ES-I3 (cell line): ENCODE measurements at regions not wholly inside any gene's neighbourhood (a gene's known extent, or its start where the extent isn't known, plus 50 kb on each side); places are given as distances from the start of the nearest gene placed in this dataset.

ENCODE experiments used
- H3K36me3 ChIP-seq: 2 replicates; pipeline ENCODE4 v1.6.1; 2013; ENCODE audit warnings: mild to moderate bottlenecking, low read length, control low read depth, moderate library complexity; ENCODE audit not compliant: insufficient read depth
- H3K4me1 ChIP-seq: 2 replicates; pipeline ENCODE4 v1.6.1; 2013; ENCODE audit warnings: mild to moderate bottlenecking, control low read depth, low read length; ENCODE audit not compliant: insufficient read depth
- H3K9ac ChIP-seq: 2 replicates; pipeline ENCODE4 v1.6.1; 2013; ENCODE audit warnings: low read depth, mild to moderate bottlenecking, low read length, moderate library complexity
- H3K9me3 ChIP-seq: 2 replicates; pipeline ENCODE4 v1.6.1; 2013; ENCODE audit warnings: mild to moderate bottlenecking, low read length, moderate library complexity; ENCODE audit not compliant: control insufficient read depth, insufficient read depth

DNA sequence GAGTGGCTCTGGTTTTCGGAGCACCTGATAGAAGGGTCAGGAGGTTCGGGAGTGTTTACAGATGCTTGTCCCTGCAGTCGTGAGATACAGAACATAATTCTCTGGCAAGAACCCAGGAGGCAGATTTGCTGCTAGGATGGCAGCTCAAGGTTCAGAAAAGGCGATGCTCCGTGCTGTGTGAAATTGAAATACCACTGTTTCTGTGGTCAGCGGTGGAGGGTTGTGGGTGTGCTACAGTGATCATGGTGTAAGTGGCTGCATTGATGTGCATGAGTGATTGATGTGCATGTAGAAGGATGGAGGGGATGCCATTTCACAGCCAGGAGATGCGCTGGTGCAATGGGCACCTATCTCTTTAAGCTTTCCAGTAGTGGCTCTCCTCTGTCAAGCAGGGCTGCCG lies 322.1 kb downstream of the GALR1 start:
- no peaks in the 10 kb centered on the region for H3K36me3 ChIP-seq
- H3K9me3 ChIP-seq: peaks cover 2% of the 10 kb centered on the region; the same call in 1 of the 2 replicates
- H3K4me1 ChIP-seq: no peaks in the 10 kb centered on the region
- no peak overlapping the region for H3K9ac ChIP-seq

DNA sequence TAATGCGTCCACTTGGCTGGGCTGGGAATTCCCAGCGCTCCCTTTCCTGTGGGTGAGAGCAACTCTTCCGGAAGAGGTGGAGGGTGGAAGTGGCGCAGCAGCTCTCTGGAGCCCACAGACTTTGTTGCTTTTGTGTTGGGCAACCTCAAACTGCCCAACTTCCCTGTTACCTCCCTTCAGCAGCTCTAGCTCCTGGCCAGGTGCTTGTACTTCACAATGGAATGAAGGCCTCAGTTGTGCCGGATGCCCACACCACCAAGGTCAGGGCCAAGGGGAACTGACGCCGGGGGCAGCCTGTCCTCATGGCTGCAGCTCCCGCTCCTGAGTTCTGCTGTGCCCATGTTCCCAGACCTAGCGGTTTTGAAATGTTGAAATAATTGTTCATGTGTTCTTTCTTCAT lies 322.9 kb downstream of the GALR1 start:
- H3K36me3 ChIP-seq: no peaks in the 10 kb centered on the region
- no peaks in the 10 kb centered on the region for H3K4me1 ChIP-seq
- peaks cover 2% of the 10 kb centered on the region; the same call in 1 of the 2 replicates for H3K9me3 ChIP-seq
- H3K9ac ChIP-seq: no peak overlapping the region

DNA sequence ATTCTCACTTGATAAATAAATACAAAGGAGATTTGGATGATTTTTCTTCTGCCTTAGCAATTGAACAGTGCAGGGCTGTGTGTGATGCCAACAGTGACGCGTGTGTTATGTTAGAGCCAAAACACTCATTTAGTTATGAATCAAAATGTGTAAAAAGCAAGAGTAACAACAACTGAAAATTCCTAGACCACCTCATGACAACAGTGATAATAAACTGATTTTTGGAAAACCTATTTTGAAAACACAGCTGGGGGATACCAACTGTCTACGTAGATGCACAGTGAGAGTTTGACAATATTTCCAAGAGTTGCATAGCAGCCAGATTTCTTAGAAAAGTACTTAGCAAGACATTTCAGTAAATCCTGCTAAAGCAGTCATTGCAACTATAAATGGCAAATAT lies 323.9 kb downstream of the GALR1 start:
- H3K9me3 ChIP-seq: no peaks in the 10 kb centered on the region; the same call in 1 of the 2 replicates
- H3K4me1 ChIP-seq: no peaks in the 10 kb centered on the region
- H3K9ac ChIP-seq: no peak overlapping the region
- no peaks in the 10 kb centered on the region; the same call in 1 of the 2 replicates for H3K36me3 ChIP-seq

GRCh38 chr18:77590943-77591515 lies 341.4 kb downstream of the GALR1 start:
- Histone ChIP-seq H3K9ac (no peak overlapping the region), H3K4me1 (no peaks in the 10 kb centered on the region), H3K9me3 (no peaks in the 10 kb centered on the region), H3K36me3 (no peaks in the 10 kb centered on the region)

GRCh38 chr18:77597726-77598125 lies 348.1 kb downstream of the GALR1 start:
- Histone ChIP-seq H3K36me3 (no peaks in the 10 kb centered on the region), H3K9me3 (no peaks in the 10 kb centered on the region), H3K9ac (no peak overlapping the region), H3K4me1 (no peaks in the 10 kb centered on the region)

DNA sequence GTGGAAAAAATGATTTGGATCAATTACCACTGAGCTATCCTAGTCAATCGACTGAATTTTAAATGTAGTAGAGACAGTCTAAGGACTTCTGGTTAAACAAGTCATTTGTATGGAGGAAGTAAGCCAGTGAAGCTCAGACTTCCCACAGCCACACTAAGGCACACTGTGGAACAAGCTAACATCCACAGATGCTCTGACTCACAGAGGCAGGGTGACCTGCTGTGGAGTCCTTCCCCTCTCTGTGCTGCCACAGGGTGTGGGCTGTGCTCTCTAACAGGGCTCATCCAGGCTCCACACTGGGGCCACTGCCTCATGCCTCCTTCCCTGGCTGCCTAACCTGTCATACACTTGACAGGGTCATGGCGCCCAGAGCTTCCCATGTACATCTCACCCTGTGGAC lies 351.0 kb downstream of the GALR1 start:
- H3K4me1 ChIP-seq: no peaks in the 10 kb centered on the region
- no peaks in the 10 kb centered on the region for H3K9me3 ChIP-seq
- H3K36me3 ChIP-seq: no peaks in the 10 kb centered on the region
- H3K9ac ChIP-seq: no peak overlapping the region

DNA sequence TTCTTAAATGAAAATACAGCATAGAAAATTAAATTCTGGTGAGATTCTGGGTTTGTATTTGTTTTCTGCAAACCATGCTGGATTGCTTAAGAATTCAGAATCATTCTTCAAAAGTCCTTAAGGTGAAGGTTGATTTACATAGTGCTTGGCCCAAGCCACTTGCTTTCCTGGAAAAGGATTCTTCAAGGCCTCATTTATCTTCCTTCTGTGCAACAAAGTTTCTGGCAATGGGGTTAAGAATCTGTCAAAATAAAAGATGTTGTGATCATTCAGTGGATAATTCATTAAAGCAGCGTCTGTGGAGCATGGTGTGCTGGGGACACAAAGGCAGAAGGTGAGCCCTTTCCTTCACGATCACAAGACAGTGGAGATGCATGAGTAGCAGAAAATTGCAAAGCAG lies 351.9 kb downstream of the GALR1 start:
- H3K4me1 ChIP-seq: no peaks in the 10 kb centered on the region
- H3K9ac ChIP-seq: no peak overlapping the region
- H3K9me3 ChIP-seq: no peaks in the 10 kb centered on the region
- H3K36me3 ChIP-seq: no peaks in the 10 kb centered on the region

DNA sequence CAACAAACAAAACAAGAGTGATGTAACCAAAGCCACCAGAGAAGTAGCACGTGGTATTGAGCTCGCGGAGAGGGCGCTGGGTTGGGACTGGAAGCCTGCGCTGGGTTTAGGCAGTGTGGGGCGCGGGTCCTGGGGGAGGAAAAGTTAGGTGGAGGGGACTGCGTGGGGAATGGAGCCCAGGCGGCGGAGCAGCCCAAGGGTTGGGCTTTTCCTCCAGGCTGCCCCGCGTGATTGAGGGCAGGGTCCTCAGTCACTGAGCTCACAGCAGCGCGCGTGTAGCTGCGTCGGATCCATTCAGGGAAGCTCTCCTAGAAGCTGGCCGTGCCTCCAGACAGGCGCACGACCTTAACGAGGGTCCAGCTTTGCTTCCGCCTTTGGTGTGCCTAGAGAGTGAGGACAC lies 357.4 kb downstream of the GALR1 start:
- H3K9ac ChIP-seq: no peak overlapping the region
- H3K4me1 ChIP-seq: no peaks in the 10 kb centered on the region
- no peaks in the 10 kb centered on the region for H3K36me3 ChIP-seq
- H3K9me3 ChIP-seq: no peaks in the 10 kb centered on the region

DNA sequence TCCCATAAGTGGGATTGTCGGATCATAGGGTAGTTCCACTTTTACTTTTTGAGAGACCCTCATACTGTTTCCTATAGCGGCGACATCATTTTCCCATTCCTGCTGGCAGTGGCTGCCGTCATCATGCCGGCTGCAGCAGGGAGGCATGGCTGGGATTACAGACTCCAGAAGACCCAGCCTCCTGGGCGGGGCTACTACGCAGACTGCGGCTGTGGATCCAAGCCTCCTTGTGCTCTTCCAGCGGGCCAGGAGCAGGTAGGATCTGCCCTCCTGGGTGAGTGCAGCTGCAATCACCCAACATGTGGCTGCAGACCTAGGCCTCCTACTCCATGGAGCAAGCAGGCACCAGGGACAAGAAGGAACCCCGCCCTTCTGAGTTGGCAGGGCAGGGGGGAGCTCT lies 359.2 kb downstream of the GALR1 start:
- H3K9ac ChIP-seq: no peak overlapping the region
- H3K4me1 ChIP-seq: no peaks in the 10 kb centered on the region
- no peaks in the 10 kb centered on the region for H3K36me3 ChIP-seq
- H3K9me3 ChIP-seq: no peaks in the 10 kb centered on the region

- H3K9me3 ChIP-seq: no peaks in the 10 kb centered on the region
- no peaks in the 10 kb centered on the region for H3K4me1 ChIP-seq
- H3K36me3 ChIP-seq: no peaks in the 10 kb centered on the region
- no peak overlapping the region for H3K9ac ChIP-seq
Observed at GRCh38 chr18:77617694-77618093, 368.0 kb downstream of the GALR1 start.

- Histone ChIP-seq H3K36me3 (no peaks in the 10 kb centered on the region), H3K9ac (no peak overlapping the region), H3K4me1 (no peaks in the 10 kb centered on the region), H3K9me3 (no peaks in the 10 kb centered on the region)
Observed at GRCh38 chr18:77619525-77619924, 369.9 kb downstream of the GALR1 start.

DNA sequence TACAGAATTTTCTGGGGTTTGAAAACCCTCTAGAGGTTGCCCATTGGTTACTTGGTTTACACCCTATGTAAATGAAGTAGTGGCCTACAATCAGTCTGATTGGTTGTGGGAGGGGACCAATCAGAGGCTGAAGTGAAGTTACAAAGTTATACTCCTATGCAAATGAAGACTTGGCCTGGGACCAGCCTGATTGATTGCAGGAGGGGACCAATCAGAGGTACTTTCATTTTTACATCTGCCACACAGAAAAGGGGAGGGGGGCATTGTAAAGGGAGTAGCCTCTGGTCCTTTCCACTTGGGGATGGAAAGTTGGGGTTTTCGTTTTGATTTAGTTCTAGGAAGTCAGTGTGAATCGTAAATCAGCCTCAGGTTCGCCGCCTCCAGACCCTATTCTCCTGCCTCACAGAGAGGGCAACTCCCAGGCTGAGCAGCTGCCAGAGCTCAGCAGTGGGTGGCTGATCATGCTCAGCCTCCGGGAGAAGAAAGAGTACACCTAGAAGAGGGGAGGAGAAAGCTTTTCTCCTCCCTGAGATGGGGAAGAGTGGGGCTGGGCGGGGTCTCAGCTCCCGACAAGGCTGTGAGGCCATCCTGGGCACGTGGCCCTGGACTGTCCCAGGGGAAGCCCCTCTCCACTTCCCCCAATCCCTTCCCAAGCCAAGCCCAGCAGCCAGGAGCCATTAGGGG lies 372.5 kb downstream of the GALR1 start:
- H3K36me3 ChIP-seq: no peaks in the 10 kb centered on the region

DNA sequence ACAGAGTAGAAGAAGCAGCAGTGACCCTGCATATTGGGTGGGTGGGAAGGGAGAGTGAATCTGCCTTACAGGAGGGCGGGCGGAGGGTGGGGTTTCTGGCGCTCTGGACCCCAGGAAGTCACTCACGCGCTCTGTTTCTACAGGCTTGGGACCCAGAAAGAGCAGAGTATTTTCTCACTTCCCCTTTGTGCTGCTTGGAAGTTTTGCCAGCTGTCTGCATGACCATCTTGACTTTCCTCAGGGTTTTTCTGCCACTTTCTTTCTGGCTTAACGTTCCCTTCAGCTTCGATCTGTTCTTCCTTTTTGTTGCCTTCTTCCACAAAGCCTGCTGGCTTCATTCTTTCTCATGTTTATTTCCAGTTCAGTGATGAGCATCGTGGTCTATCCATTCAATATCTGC lies 383.1 kb downstream of the GALR1 start:
- H3K9ac ChIP-seq: no peak overlapping the region
- no peaks in the 10 kb centered on the region for H3K9me3 ChIP-seq
- H3K36me3 ChIP-seq: no peaks in the 10 kb centered on the region
- no peaks in the 10 kb centered on the region for H3K4me1 ChIP-seq

More for the DNA sequence above, 372.5 kb downstream of the GALR1 start:
- H3K9me3 ChIP-seq: no peaks in the 10 kb centered on the region
- H3K9ac ChIP-seq: no peak overlapping the region
- no peaks in the 10 kb centered on the region for H3K4me1 ChIP-seq

DNA sequence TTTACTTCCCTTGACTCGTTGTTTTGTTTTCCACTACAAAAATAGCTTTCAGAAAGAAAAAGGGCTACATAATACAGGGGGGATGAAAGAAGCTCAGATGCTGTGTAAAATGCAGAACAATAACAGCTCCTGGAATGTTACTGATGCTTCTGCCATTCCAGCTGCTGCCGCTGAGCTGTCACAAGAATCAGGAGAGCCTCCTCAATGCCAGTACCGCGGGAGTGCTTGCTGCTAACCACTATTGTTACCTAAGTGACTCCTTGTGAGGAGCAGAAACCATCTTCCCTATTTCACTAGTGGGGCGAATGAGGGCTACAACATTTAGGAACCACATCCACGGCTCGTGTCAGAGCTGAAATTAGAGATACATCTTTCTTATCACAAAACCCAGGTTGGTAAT lies 384.8 kb downstream of the GALR1 start:
- Histone ChIP-seq H3K4me1 (no peaks in the 10 kb centered on the region), H3K9me3 (no peaks in the 10 kb centered on the region), H3K9ac (no peak overlapping the region), H3K36me3 (no peaks in the 10 kb centered on the region)

DNA sequence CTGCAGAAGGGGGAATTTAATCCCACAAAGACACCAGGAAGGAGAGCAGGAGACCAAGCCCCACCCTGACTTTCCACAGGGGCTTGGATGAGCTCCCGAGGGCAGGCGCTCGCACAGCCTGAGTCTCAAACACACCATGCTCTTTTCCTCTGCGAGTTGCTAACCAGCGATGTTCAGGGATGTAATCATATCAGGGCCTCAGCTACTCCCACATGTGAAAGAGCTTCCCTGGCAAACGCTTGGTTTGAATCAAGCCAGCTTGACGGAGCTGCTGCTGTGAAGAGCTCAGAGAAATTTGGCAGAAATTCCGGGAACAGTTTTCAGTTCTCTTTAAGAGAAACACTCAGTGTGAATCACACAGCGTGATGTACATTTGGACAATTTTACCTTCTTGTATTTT lies 385.8 kb downstream of the GALR1 start:
- Histone ChIP-seq H3K36me3 (no peaks in the 10 kb centered on the region), H3K4me1 (no peaks in the 10 kb centered on the region), H3K9ac (no peak overlapping the region), H3K9me3 (no peaks in the 10 kb centered on the region)
